ENCODE measurements at regions not wholly inside any gene's neighbourhood (a gene's known extent, or its start where the extent isn't known, plus 50 kb on each side); places are given as distances from the start of the nearest gene placed in this dataset.

GRCh38 chr1:235011599-235012435 lies 116.8 kb downstream of the TOMM20 start:
- intact Hi-C loops (cut with micrococcal nuclease), result loop anchor here (1.0 to 5.0 kb wide), 14 partner anchors 33 to 855 kb away; partner anchors contain the start of genes ARID4B, GGPS1 and LYST

GRCh38 chr1:235011064-235011598 lies 117.5 kb downstream of the TOMM20 start:
- intact Hi-C loops (cut with micrococcal nuclease), result loop anchor here (1.0 to 5.0 kb wide), 8 partner anchors 32 to 856 kb away; partner anchors contain the start of genes ARID4B, GGPS1 and LYST

- intact Hi-C loops (cut with micrococcal nuclease), result loop anchor here (5.0 kb wide), 2 partner anchors 318 to 858 kb away; partner anchors contain the start of genes ARID4B, GGPS1 and LYST
These were observed 118.9 kb downstream of the TOMM20 start for GRCh38 chr1:235009561-235010306.

- intact Hi-C loops (cut with micrococcal nuclease), result no loop called here
These were observed 119.6 kb downstream of the TOMM20 start for GRCh38 chr1:235009074-235009473.

GRCh38 chr1:235008239-235008638 lies 120.4 kb downstream of the TOMM20 start:
- intact Hi-C loops (cut with micrococcal nuclease), result no loop called here

GRCh38 chr1:235006816-235007215 lies 121.8 kb downstream of the TOMM20 start:
- intact Hi-C loops (cut with micrococcal nuclease), result no loop called here

- intact Hi-C loops (cut with micrococcal nuclease), result no loop called here
These were observed 122.4 kb downstream of the TOMM20 start for GRCh38 chr1:235006132-235006721.

- intact Hi-C loops (cut with micrococcal nuclease), result no loop called here
These were observed 123.7 kb downstream of the TOMM20 start for GRCh38 chr1:235004840-235005391.

- intact Hi-C loops (cut with micrococcal nuclease), result no loop called here
These were observed 124.4 kb downstream of the TOMM20 start for GRCh38 chr1:235004276-235004675.

- intact Hi-C loops (cut with micrococcal nuclease), result no loop called here
These were observed 125.8 kb downstream of the TOMM20 start for GRCh38 chr1:235002706-235003300.

- intact Hi-C loops (cut with micrococcal nuclease), result no loop called here
These were observed 129.1 kb downstream of the TOMM20 start for GRCh38 chr1:234999513-234999940.

GRCh38 chr1:234997896-234998741 lies 130.5 kb downstream of the TOMM20 start:
- intact Hi-C loops (cut with micrococcal nuclease), result no loop called here

GRCh38 chr1:234997201-234997895 lies 131.3 kb downstream of the TOMM20 start:
- intact Hi-C loops (cut with micrococcal nuclease), result no loop called here

- intact Hi-C loops (cut with micrococcal nuclease), result no loop called here
These were observed 132.3 kb downstream of the TOMM20 start for GRCh38 chr1:234996245-234996757.

- intact Hi-C loops (cut with micrococcal nuclease), result no loop called here
These were observed 134.0 kb downstream of the TOMM20 start for GRCh38 chr1:234994436-234995295.

GRCh38 chr1:234992065-234992464 lies 136.6 kb downstream of the TOMM20 start:
- intact Hi-C loops (cut with micrococcal nuclease), result no loop called here

GRCh38 chr1:234990874-234991801 lies 137.5 kb downstream of the TOMM20 start:
- intact Hi-C loops (cut with micrococcal nuclease), result no loop called here
